ENCODE measurements at regions not wholly inside any gene's neighbourhood (a gene's known extent, or its start where the extent isn't known, plus 50 kb on each side); places are given as distances from the start of the nearest gene placed in this dataset.

- Histone ChIP-seq H2AFZ (ENCODE audit: insufficient read depth, low read length, poor library complexity) (no peak overlapping the region), H3K27ac (ENCODE audit: low read depth, low read length) (no peak overlapping the region), H2BK5ac (ENCODE audit: low read depth, low read length, poor library complexity) (no peak overlapping the region), H3K79me2 (ENCODE audit: control insufficient read depth, insufficient read depth, low read length, poor library complexity) (no peaks in the 10 kb centered on the region), H4K91ac (ENCODE audit: low read depth, low read length) (no peak overlapping the region), H3K4me1 (ENCODE audit: control insufficient read depth in 1 of 2, insufficient read depth in 2 of 2, low read length in 2 of 2) (no peaks in the 10 kb centered on the region), H3K4ac (ENCODE audit: low read depth, low read length) (no peak overlapping the region), H3K27me3 (ENCODE audit: insufficient read depth, low read length) (no peaks in the 10 kb centered on the region), H4K12ac (ENCODE audit: low read depth, low read length) (no peak overlapping the region), H2BK12ac (ENCODE audit: low read length) (no peak overlapping the region), H3K9me3 (ENCODE audit: insufficient read depth, low read depth, low read length) (no peaks in the 10 kb centered on the region), H3K14ac (ENCODE audit: low read length) (no peak overlapping the region), H3K79me1 (ENCODE audit: low read length) (no peaks in the 10 kb centered on the region), H4K8ac (ENCODE audit: low read depth, low read length) (no peak overlapping the region), H3K18ac (ENCODE audit: low read length) (no peak overlapping the region), H3K4me3 (ENCODE audit: low read depth, low read length) (no peak overlapping the region), H3K36me3 (ENCODE audit: control insufficient read depth in 1 of 2, insufficient read depth in 2 of 2, low read length in 2 of 2) (no peaks in the 10 kb centered on the region), H3K23ac (ENCODE audit: low read length) (no peak overlapping the region), H2BK120ac (ENCODE audit: insufficient read depth, low read length, poor library complexity) (no peak overlapping the region), H3K4me2 (ENCODE audit: low read length) (no peak overlapping the region), H2AK5ac (ENCODE audit: low read length) (no peak overlapping the region), H3K9ac (ENCODE audit: low read length) (no peak overlapping the region)
- DNase-seq, result no peak
Measured at GRCh38 chr5:162591724-162592123, 524.2 kb downstream of the GABRG2 start.

- H3K36me3 ChIP-seq (ENCODE audit: control insufficient read depth in 1 of 2, insufficient read depth in 2 of 2, low read length in 2 of 2), result no peaks in the 10 kb centered on the region
- DNase-seq, result peak in 1 of 2 donors; percentile 5
- H3K23ac ChIP-seq (ENCODE audit: low read length), result no peak overlapping the region
- no peak overlapping the region for H4K12ac ChIP-seq (ENCODE audit: low read depth, low read length)
- H4K8ac ChIP-seq (ENCODE audit: low read depth, low read length), result no peak overlapping the region
- H2BK120ac ChIP-seq (ENCODE audit: insufficient read depth, low read length, poor library complexity), result no peak overlapping the region
- H3K4ac ChIP-seq (ENCODE audit: low read depth, low read length), result no peak overlapping the region
- no peak overlapping the region for H4K91ac ChIP-seq (ENCODE audit: low read depth, low read length)
- no peak overlapping the region for H2BK12ac ChIP-seq (ENCODE audit: low read length)
- no peaks in the 10 kb centered on the region for H3K79me2 ChIP-seq (ENCODE audit: control insufficient read depth, insufficient read depth, low read length, poor library complexity)
- WGBS (ENCODE audit: extremely low coverage, insufficient coverage, insufficient read length), result no CpG with 5 or more reads among the region's 1 CpG
- no peak overlapping the region for H3K9ac ChIP-seq (ENCODE audit: low read length)
- no peak overlapping the region for H2AK5ac ChIP-seq (ENCODE audit: low read length)
- no peak overlapping the region for H3K18ac ChIP-seq (ENCODE audit: low read length)
- H3K79me1 ChIP-seq (ENCODE audit: low read length), result no peaks in the 10 kb centered on the region
- no peak overlapping the region for H3K27ac ChIP-seq (ENCODE audit: low read depth, low read length)
- no peak overlapping the region for H3K4me2 ChIP-seq (ENCODE audit: low read length)
- H3K9me3 ChIP-seq (ENCODE audit: insufficient read depth, low read depth, low read length), result no peaks in the 10 kb centered on the region
- H2AFZ ChIP-seq (ENCODE audit: insufficient read depth, low read length, poor library complexity), result no peak overlapping the region
- H3K27me3 ChIP-seq (ENCODE audit: insufficient read depth, low read length), result no peaks in the 10 kb centered on the region
- no peaks in the 10 kb centered on the region for H3K4me1 ChIP-seq (ENCODE audit: control insufficient read depth in 1 of 2, insufficient read depth in 2 of 2, low read length in 2 of 2)
- no peak overlapping the region for H3K4me3 ChIP-seq (ENCODE audit: low read depth, low read length)
- H3K14ac ChIP-seq (ENCODE audit: low read length), result no peak overlapping the region
- H2BK5ac ChIP-seq (ENCODE audit: low read depth, low read length, poor library complexity), result no peak overlapping the region
Measured at GRCh38 chr5:162593881-162594280, 526.3 kb downstream of the GABRG2 start.

- no CpG with 5 or more reads among the region's 3 CpGs for WGBS (ENCODE audit: extremely low coverage, insufficient coverage, insufficient read length)
- H3K4me1 ChIP-seq (ENCODE audit: control insufficient read depth in 1 of 2, insufficient read depth in 2 of 2, low read length in 2 of 2), result no peaks in the 10 kb centered on the region
- no peak overlapping the region for H3K27ac ChIP-seq (ENCODE audit: low read depth, low read length)
- H2BK12ac ChIP-seq (ENCODE audit: low read length), result no peak overlapping the region
- no peak overlapping the region for H2BK120ac ChIP-seq (ENCODE audit: insufficient read depth, low read length, poor library complexity)
- H3K4me2 ChIP-seq (ENCODE audit: low read length), result no peak overlapping the region
- H3K4ac ChIP-seq (ENCODE audit: low read depth, low read length), result no peak overlapping the region
- no peak overlapping the region for H3K14ac ChIP-seq (ENCODE audit: low read length)
- H4K12ac ChIP-seq (ENCODE audit: low read depth, low read length), result no peak overlapping the region
- H2AFZ ChIP-seq (ENCODE audit: insufficient read depth, low read length, poor library complexity), result no peak overlapping the region
- no peak overlapping the region for H3K23ac ChIP-seq (ENCODE audit: low read length)
- H3K9me3 ChIP-seq (ENCODE audit: insufficient read depth, low read depth, low read length), result no peaks in the 10 kb centered on the region
- no peak overlapping the region for H4K8ac ChIP-seq (ENCODE audit: low read depth, low read length)
- no peak overlapping the region for H2BK5ac ChIP-seq (ENCODE audit: low read depth, low read length, poor library complexity)
- no peak overlapping the region for H3K18ac ChIP-seq (ENCODE audit: low read length)
- no peak overlapping the region for H3K4me3 ChIP-seq (ENCODE audit: low read depth, low read length)
- H3K79me2 ChIP-seq (ENCODE audit: control insufficient read depth, insufficient read depth, low read length, poor library complexity), result no peaks in the 10 kb centered on the region
- no peak overlapping the region for H4K91ac ChIP-seq (ENCODE audit: low read depth, low read length)
- no peaks in the 10 kb centered on the region for H3K27me3 ChIP-seq (ENCODE audit: insufficient read depth, low read length)
- DNase-seq, result no peak
- H3K79me1 ChIP-seq (ENCODE audit: low read length), result no peaks in the 10 kb centered on the region
- no peak overlapping the region for H3K9ac ChIP-seq (ENCODE audit: low read length)
- no peak overlapping the region for H2AK5ac ChIP-seq (ENCODE audit: low read length)
- no peaks in the 10 kb centered on the region for H3K36me3 ChIP-seq (ENCODE audit: control insufficient read depth in 1 of 2, insufficient read depth in 2 of 2, low read length in 2 of 2)
Measured at GRCh38 chr5:162603443-162604070, 536.0 kb downstream of the GABRG2 start.

- no peaks in the 10 kb centered on the region for H3K36me3 ChIP-seq (ENCODE audit: control insufficient read depth in 1 of 2, insufficient read depth in 2 of 2, low read length in 2 of 2)
- H3K79me2 ChIP-seq (ENCODE audit: control insufficient read depth, insufficient read depth, low read length, poor library complexity), result no peaks in the 10 kb centered on the region
- no CpG with 5 or more reads among the region's 4 CpGs for WGBS (ENCODE audit: extremely low coverage, insufficient coverage, insufficient read length)
Measured at GRCh38 chr5:162607879-162608278, 540.3 kb downstream of the GABRG2 start.

More at GRCh38 chr5:162607879-162608278, 540.3 kb downstream of the GABRG2 start:
- no peak for DNase-seq
- no peak overlapping the region for H3K18ac ChIP-seq (ENCODE audit: low read length)
- H3K4me3 ChIP-seq (ENCODE audit: low read depth, low read length), result no peak overlapping the region
- no peak overlapping the region for H3K4ac ChIP-seq (ENCODE audit: low read depth, low read length)
- no peaks in the 10 kb centered on the region for H3K79me1 ChIP-seq (ENCODE audit: low read length)
- no peak overlapping the region for H4K91ac ChIP-seq (ENCODE audit: low read depth, low read length)
- H3K23ac ChIP-seq (ENCODE audit: low read length), result no peak overlapping the region
- H2BK5ac ChIP-seq (ENCODE audit: low read depth, low read length, poor library complexity), result no peak overlapping the region
- peaks cover 2% of the 10 kb centered on the region for H3K9me3 ChIP-seq (ENCODE audit: insufficient read depth, low read depth, low read length)
- no peak overlapping the region for H3K9ac ChIP-seq (ENCODE audit: low read length)
- no peak overlapping the region for H3K14ac ChIP-seq (ENCODE audit: low read length)
- no peak overlapping the region for H2AFZ ChIP-seq (ENCODE audit: insufficient read depth, low read length, poor library complexity)
- H2AK5ac ChIP-seq (ENCODE audit: low read length), result no peak overlapping the region
- H2BK12ac ChIP-seq (ENCODE audit: low read length), result no peak overlapping the region
- no peaks in the 10 kb centered on the region for H3K27me3 ChIP-seq (ENCODE audit: insufficient read depth, low read length)
- H3K4me2 ChIP-seq (ENCODE audit: low read length), result no peak overlapping the region
- H4K12ac ChIP-seq (ENCODE audit: low read depth, low read length), result no peak overlapping the region
- no peak overlapping the region for H3K27ac ChIP-seq (ENCODE audit: low read depth, low read length)
- no peak overlapping the region for H2BK120ac ChIP-seq (ENCODE audit: insufficient read depth, low read length, poor library complexity)
- no peaks in the 10 kb centered on the region for H3K4me1 ChIP-seq (ENCODE audit: control insufficient read depth in 1 of 2, insufficient read depth in 2 of 2, low read length in 2 of 2)
- H4K8ac ChIP-seq (ENCODE audit: low read depth, low read length), result no peak overlapping the region
